OCI-LY7 (cell line): ENCODE measurements at regions not wholly inside any gene's neighbourhood (a gene's known extent, or its start where the extent isn't known, plus 50 kb on each side); places are given as distances from the start of the nearest gene placed in this dataset.

Experiments
- EZH2phosphoT487 ChIP-seq: fragments of 200-600 bp; sonication (generic); IDR thresholded peaks from 2 replicates; pipeline ENCODE4 v1.6.1; 2018; ENCODE audit warnings: low read depth, borderline replicate concordance, mild to moderate bottlenecking, mixed run types, antibody characterized with exemption, low read length, moderate library complexity, mixed read lengths
- TF ChIP-seq, protein P1 (sequence below): fragments of 200-600 bp; sonication (generic); conservative IDR thresholded peaks from 2 replicates; pipeline ENCODE4 v1.5.1; 2014; ENCODE audit warnings: mild to moderate bottlenecking, antibody characterized with exemption, low read length, moderate library complexity, mixed read lengths

DNA sequence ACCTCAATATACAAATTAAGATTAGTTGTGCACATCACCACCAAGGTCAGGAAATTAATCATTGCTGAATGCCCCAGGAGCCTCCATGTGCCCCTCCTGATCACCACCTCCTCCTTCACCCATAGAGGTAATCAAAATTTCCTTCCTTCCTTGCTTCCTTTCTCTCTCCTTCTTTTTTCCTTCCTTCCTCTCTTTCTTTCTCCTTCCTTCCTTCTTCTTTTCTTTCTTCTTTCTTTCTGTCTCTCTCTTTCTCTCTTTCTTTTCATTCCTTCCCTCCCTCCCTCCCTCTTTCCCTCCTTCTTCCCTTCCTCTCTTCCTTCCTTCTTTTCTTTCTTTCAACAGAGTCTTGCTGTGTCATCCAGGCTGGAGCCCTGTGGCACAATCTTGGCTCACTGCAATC lies 67.9 kb upstream of the FTH1 start:
- TF ChIP-seq, protein P1, sequence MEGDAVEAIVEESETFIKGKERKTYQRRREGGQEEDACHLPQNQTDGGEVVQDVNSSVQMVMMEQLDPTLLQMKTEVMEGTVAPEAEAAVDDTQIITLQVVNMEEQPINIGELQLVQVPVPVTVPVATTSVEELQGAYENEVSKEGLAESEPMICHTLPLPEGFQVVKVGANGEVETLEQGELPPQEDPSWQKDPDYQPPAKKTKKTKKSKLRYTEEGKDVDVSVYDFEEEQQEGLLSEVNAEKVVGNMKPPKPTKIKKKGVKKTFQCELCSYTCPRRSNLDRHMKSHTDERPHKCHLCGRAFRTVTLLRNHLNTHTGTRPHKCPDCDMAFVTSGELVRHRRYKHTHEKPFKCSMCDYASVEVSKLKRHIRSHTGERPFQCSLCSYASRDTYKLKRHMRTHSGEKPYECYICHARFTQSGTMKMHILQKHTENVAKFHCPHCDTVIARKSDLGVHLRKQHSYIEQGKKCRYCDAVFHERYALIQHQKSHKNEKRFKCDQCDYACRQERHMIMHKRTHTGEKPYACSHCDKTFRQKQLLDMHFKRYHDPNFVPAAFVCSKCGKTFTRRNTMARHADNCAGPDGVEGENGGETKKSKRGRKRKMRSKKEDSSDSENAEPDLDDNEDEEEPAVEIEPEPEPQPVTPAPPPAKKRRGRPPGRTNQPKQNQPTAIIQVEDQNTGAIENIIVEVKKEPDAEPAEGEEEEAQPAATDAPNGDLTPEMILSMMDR = no peak
- TF ChIP-seq EZH2phosphoT487 = no peak
